WI38 (cell line): ENCODE measurements at regions not wholly inside any gene's neighbourhood (a gene's known extent, or its start where the extent isn't known, plus 50 kb on each side); places are given as distances from the start of the nearest gene placed in this dataset.
"Not testable (repeated sequence)": the region's sequence is repeated elsewhere in the genome, so short reads cannot be mapped to it uniquely, and the experiment has no call there.

Experiments used
- H3K4me3 ChIP-seq: 2 replicates; pipeline ENCODE4 v1.5.1; 2011; ENCODE audit warnings: low read depth, mild to moderate bottlenecking, control low read depth, low read length
- CTCF ChIP-seq: IDR thresholded peaks from 2 replicates; pipeline ENCODE4 v1.5.1; 2012; ENCODE audit warnings: low read depth, mild to moderate bottlenecking, control low read depth, low read length

GRCh38 chr12:114616081-114616480 lies 67.9 kb downstream of the TBX3 start:
- no peak for TF ChIP-seq CTCF
- no peak overlapping the region for H3K4me3 ChIP-seq

GRCh38 chr12:114614040-114614439 lies 69.9 kb downstream of the TBX3 start:
- no peak for TF ChIP-seq CTCF
- H3K4me3 ChIP-seq: no peak overlapping the region

- no peak for TF ChIP-seq CTCF
- H3K4me3 ChIP-seq: no peak overlapping the region
These were observed 71.9 kb downstream of the TBX3 start for GRCh38 chr12:114612062-114612461.

- no peak for TF ChIP-seq CTCF
- H3K4me3 ChIP-seq: no peak overlapping the region
These were observed 72.6 kb downstream of the TBX3 start for GRCh38 chr12:114611145-114612018.

GRCh38 chr12:114608509-114608908 lies 75.5 kb downstream of the TBX3 start:
- TF ChIP-seq CTCF: no peak
- no peak overlapping the region for H3K4me3 ChIP-seq

- no peak for TF ChIP-seq CTCF
- no peak overlapping the region for H3K4me3 ChIP-seq
These were observed 78.1 kb downstream of the TBX3 start for GRCh38 chr12:114605918-114606317.

GRCh38 chr12:114604606-114605005 lies 79.4 kb downstream of the TBX3 start:
- no peak overlapping the region for H3K4me3 ChIP-seq
- no peak for TF ChIP-seq CTCF

GRCh38 chr12:114600584-114600983 lies 83.4 kb downstream of the TBX3 start:
- H3K4me3 ChIP-seq: not testable (repeated sequence)
